ENCODE measurements at regions not wholly inside any gene's neighbourhood (a gene's known extent, or its start where the extent isn't known, plus 50 kb on each side); places are given as distances from the start of the nearest gene placed in this dataset.
"Not testable (repeated sequence)": the region's sequence is repeated elsewhere in the genome, so short reads cannot be mapped to it uniquely, and the experiment has no call there.

DNA sequence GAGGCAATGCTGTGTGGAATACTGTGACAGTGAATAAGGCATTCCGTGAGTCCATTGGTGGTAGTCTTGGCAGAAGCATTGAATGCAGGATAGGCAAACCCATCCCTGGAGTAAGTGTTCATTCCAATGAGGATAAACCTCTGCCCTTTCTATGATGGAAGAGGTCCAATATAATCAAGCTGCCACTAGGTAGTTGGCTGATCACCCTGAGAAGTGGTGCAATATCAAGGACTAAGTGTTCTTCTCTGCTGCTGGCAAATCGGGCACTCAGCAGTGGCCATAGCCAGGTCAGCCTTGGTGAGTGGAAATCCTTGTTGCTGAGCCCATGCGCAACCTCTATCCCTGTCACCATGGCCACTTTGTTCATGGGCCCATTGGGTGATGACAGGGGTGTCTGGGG, 70.1 kb downstream of the FBXO4 start:
- Histone ChIP-seq H3K36me3 (ENCODE audit: control insufficient read depth in 2 of 2, insufficient read depth in 2 of 2, low read length in 1 of 2) (no peaks in the 10 kb centered on the region), H3K27me3 (ENCODE audit: control insufficient read depth in 2 of 2, insufficient read depth in 1 of 2, low read length in 1 of 2) (no peaks in the 10 kb centered on the region), H3K4me3 (ENCODE audit: low read length in 2 of 2) (no peak overlapping the region), H3K9me3 (ENCODE audit: control insufficient read depth in 2 of 2, insufficient read depth in 1 of 2, low read length in 1 of 2) (no peaks in the 10 kb centered on the region), H3K27ac (ENCODE audit: low read depth in 1 of 2, low read length in 1 of 2) (no peak overlapping the region), H3K4me1 (ENCODE audit: control insufficient read depth in 2 of 2, insufficient read depth in 2 of 2, low read length in 2 of 2) (no peaks in the 10 kb centered on the region)
- 96% methylated on average over 3 of the region's 3 CpGs for WGBS
- DNase-seq (ENCODE audit: low read depth in 6 of 9, low spot score in 9 of 9) = no peak

GRCh38 chr5:42001673-42002072, 76.6 kb downstream of the FBXO4 start:
- no peaks in the 10 kb centered on the region for H3K36me3 ChIP-seq (ENCODE audit: control insufficient read depth in 2 of 2, insufficient read depth in 2 of 2, low read length in 1 of 2)
- H3K4me1 ChIP-seq (ENCODE audit: control insufficient read depth in 2 of 2, insufficient read depth in 2 of 2, low read length in 2 of 2) = no peaks in the 10 kb centered on the region
- WGBS = 95% methylated on average over 6 of the region's 6 CpGs
- no peak overlapping the region for H3K4me3 ChIP-seq (ENCODE audit: low read length in 2 of 2)
- H3K9me3 ChIP-seq (ENCODE audit: control insufficient read depth in 2 of 2, insufficient read depth in 1 of 2, low read length in 1 of 2) = no peaks in the 10 kb centered on the region
- H3K27ac ChIP-seq (ENCODE audit: low read depth in 1 of 2, low read length in 1 of 2) = no peak overlapping the region
- H3K27me3 ChIP-seq (ENCODE audit: control insufficient read depth in 2 of 2, insufficient read depth in 1 of 2, low read length in 1 of 2) = no peaks in the 10 kb centered on the region
- no peak for DNase-seq (ENCODE audit: low read depth in 6 of 9, low spot score in 9 of 9)

GRCh38 chr5:42003852-42004251, 78.8 kb downstream of the FBXO4 start:
- not testable (repeated sequence) for H3K27me3 ChIP-seq (ENCODE audit: control insufficient read depth in 2 of 2, insufficient read depth in 1 of 2, low read length in 1 of 2); H3K36me3 ChIP-seq (ENCODE audit: control insufficient read depth in 2 of 2, insufficient read depth in 2 of 2, low read length in 1 of 2); H3K27ac ChIP-seq (ENCODE audit: low read depth in 1 of 2, low read length in 1 of 2); DNase-seq (ENCODE audit: low read depth in 6 of 9, low spot score in 9 of 9); H3K4me1 ChIP-seq (ENCODE audit: control insufficient read depth in 2 of 2, insufficient read depth in 2 of 2, low read length in 2 of 2); H3K4me3 ChIP-seq (ENCODE audit: low read length in 2 of 2); H3K9me3 ChIP-seq (ENCODE audit: control insufficient read depth in 2 of 2, insufficient read depth in 1 of 2, low read length in 1 of 2)
- 98% methylated on average over 4 of the region's 4 CpGs for WGBS

DNA sequence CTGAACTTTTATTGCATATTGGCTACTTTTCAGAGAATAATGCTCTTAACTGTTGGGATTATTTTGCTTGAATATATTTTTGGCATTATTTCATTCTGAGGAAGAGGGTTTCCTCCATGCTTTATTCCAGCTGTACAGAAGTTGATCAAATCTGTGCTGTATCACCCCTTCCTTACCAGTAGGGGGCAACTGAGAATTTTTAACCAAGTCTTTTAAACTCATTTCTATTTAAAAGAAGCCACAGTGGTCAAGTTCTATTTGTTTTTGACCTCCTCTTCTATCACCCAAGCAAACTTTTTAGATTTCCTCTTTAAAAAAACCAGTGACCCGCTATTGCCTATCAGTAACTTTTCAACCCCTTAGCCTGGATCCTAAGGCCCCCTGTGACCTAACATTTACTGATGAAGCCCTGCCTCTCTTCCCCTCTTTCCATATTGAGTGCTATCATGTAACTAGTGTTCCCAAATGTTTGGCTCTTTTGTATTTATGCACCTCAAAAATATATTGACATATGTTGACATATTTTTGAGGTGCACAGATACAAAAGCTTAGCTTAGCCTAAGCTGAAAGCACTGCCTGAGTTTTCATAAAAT, 80.6 kb downstream of the FBXO4 start:
- 13% methylated on average over 1 of the region's 1 CpG for WGBS
- no peaks in the 10 kb centered on the region for H3K9me3 ChIP-seq (ENCODE audit: control insufficient read depth in 2 of 2, insufficient read depth in 1 of 2, low read length in 1 of 2)
- no peak overlapping the region for H3K4me3 ChIP-seq (ENCODE audit: low read length in 2 of 2)
- no peak overlapping the region for H3K27ac ChIP-seq (ENCODE audit: low read depth in 1 of 2, low read length in 1 of 2)
- no peaks in the 10 kb centered on the region for H3K4me1 ChIP-seq (ENCODE audit: control insufficient read depth in 2 of 2, insufficient read depth in 2 of 2, low read length in 2 of 2)
- H3K27me3 ChIP-seq (ENCODE audit: control insufficient read depth in 2 of 2, insufficient read depth in 1 of 2, low read length in 1 of 2) = no peaks in the 10 kb centered on the region
- H3K36me3 ChIP-seq (ENCODE audit: control insufficient read depth in 2 of 2, insufficient read depth in 2 of 2, low read length in 1 of 2) = no peaks in the 10 kb centered on the region
- peak in 1 of 9 donors; percentile 6 for DNase-seq (ENCODE audit: low read depth in 6 of 9, low spot score in 9 of 9)

DNA sequence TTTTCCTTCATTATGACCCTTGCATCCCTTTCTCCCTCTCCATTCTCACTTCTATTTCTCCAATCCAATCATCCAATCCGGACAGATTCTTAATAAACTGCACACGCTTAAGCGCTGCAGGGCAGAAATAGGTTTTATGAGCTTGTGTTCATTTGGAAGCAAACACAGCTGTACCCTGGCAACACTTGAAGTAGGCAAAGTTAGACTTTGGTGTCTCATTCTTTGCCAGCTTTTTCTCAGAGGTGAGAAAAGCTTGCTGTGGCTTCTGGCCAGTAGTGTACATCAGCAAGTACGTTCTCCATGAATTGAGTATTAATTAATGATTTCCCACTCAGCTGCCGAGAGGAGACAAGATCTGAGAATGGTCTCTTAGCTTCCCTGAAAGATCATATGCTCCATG, 88.5 kb downstream of the FBXO4 start:
- DNase-seq (ENCODE audit: low read depth in 6 of 9, low spot score in 9 of 9) = no peak
- Histone ChIP-seq H3K36me3 (ENCODE audit: control insufficient read depth in 2 of 2, insufficient read depth in 2 of 2, low read length in 1 of 2) (no peaks in the 10 kb centered on the region), H3K4me1 (ENCODE audit: control insufficient read depth in 2 of 2, insufficient read depth in 2 of 2, low read length in 2 of 2) (no peaks in the 10 kb centered on the region), H3K27ac (ENCODE audit: low read depth in 1 of 2, low read length in 1 of 2) (no peak overlapping the region), H3K4me3 (ENCODE audit: low read length in 2 of 2) (no peak overlapping the region), H3K9me3 (ENCODE audit: control insufficient read depth in 2 of 2, insufficient read depth in 1 of 2, low read length in 1 of 2) (no peaks in the 10 kb centered on the region), H3K27me3 (ENCODE audit: control insufficient read depth in 2 of 2, insufficient read depth in 1 of 2, low read length in 1 of 2) (no peaks in the 10 kb centered on the region)
- WGBS = 93% methylated on average over 5 of the region's 5 CpGs

DNA sequence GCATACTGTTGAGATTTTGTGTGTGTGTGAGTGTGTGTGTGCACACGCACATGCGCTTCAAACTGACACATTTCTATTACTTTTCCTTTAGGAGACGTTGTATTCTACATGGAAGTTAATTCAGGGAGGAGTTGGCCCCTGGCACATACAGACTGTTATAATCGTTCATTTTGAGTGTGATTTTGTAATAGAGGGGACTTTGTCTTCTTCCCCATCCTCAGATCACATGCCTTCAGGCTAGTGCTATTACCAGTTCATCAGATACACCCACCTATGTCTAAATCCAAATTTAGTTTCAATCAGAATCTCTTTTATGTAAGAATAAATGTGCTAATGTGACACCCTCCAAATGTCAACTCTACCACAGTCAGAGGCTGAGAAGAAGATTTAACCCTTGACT, 90.2 kb downstream of the FBXO4 start:
- Histone ChIP-seq H3K27me3 (ENCODE audit: control insufficient read depth in 2 of 2, insufficient read depth in 1 of 2, low read length in 1 of 2) (no peaks in the 10 kb centered on the region), H3K27ac (ENCODE audit: low read depth in 1 of 2, low read length in 1 of 2) (no peak overlapping the region), H3K4me3 (ENCODE audit: low read length in 2 of 2) (no peak overlapping the region), H3K36me3 (ENCODE audit: control insufficient read depth in 2 of 2, insufficient read depth in 2 of 2, low read length in 1 of 2) (no peaks in the 10 kb centered on the region), H3K9me3 (ENCODE audit: control insufficient read depth in 2 of 2, insufficient read depth in 1 of 2, low read length in 1 of 2) (no peaks in the 10 kb centered on the region), H3K4me1 (ENCODE audit: control insufficient read depth in 2 of 2, insufficient read depth in 2 of 2, low read length in 2 of 2) (no peaks in the 10 kb centered on the region)
- DNase-seq (ENCODE audit: low read depth in 6 of 9, low spot score in 9 of 9) = no peak
- WGBS = 92% methylated on average over 4 of the region's 4 CpGs

DNA sequence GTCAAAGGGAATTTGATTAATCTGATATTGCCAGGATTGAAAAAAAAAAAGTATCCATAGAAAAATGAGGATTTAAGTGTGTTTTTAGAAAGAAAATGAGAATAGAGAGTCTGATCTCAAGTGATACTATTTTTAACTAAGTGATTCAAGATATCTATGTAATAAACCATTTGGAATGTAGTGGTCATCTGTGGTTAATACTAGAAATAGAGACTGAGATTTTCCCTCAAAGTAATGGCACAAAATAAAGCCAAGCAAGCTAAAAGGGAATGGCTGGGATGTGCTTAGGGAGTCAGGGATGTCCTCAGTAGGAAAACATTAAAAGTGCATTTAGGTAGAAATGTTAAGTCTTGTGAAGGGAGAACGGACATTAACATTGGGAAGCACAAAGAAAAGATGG, 90.6 kb downstream of the FBXO4 start:
- Histone ChIP-seq H3K27ac (ENCODE audit: low read depth in 1 of 2, low read length in 1 of 2) (no peak overlapping the region), H3K27me3 (ENCODE audit: control insufficient read depth in 2 of 2, insufficient read depth in 1 of 2, low read length in 1 of 2) (no peaks in the 10 kb centered on the region), H3K4me1 (ENCODE audit: control insufficient read depth in 2 of 2, insufficient read depth in 2 of 2, low read length in 2 of 2) (no peaks in the 10 kb centered on the region), H3K36me3 (ENCODE audit: control insufficient read depth in 2 of 2, insufficient read depth in 2 of 2, low read length in 1 of 2) (no peaks in the 10 kb centered on the region), H3K4me3 (ENCODE audit: low read length in 2 of 2) (no peak overlapping the region), H3K9me3 (ENCODE audit: control insufficient read depth in 2 of 2, insufficient read depth in 1 of 2, low read length in 1 of 2) (no peaks in the 10 kb centered on the region)
- WGBS = 90% methylated on average over 1 of the region's 1 CpG
- DNase-seq (ENCODE audit: low read depth in 6 of 9, low spot score in 9 of 9) = no peak

DNA sequence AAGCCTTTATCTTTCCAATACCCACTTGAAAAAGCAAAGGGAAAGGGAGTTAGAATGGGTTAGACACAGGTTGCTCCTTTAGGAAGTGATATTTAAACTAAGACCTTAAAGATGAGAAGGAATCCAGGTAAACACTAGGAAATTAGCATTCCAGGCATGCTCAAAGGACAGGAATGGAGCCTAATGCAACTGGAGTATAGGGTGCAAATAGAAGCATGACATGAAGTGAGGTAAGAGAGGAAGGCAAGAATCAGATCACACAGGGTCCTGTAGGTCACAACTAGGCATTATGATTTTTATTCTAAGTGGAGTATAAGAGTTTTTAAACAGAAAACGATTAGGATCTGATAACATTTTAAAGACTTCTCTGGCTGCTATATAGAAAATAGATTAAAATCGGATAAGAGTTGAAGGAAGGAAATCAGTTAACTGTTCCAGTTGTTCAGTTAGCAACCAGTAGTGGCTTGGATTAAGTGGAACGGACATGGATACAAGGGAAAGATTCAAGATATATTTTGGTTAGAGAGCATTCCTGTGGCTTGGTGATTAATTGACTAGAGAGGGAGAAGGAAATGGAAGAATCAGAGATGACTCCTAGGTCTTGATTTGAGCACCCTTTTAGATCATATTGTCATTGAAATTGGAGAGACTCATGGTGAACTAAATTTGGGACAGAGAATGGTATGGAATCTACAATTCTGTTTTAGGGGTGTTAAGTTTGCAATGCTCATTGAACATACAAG, 95.9 kb downstream of the FBXO4 start:
- Histone ChIP-seq H3K4me1 (ENCODE audit: control insufficient read depth in 2 of 2, insufficient read depth in 2 of 2, low read length in 2 of 2) (no peaks in the 10 kb centered on the region), H3K27me3 (ENCODE audit: control insufficient read depth in 2 of 2, insufficient read depth in 1 of 2, low read length in 1 of 2) (no peaks in the 10 kb centered on the region), H3K27ac (ENCODE audit: low read depth in 1 of 2, low read length in 1 of 2) (no peak overlapping the region), H3K9me3 (ENCODE audit: control insufficient read depth in 2 of 2, insufficient read depth in 1 of 2, low read length in 1 of 2) (no peaks in the 10 kb centered on the region), H3K36me3 (ENCODE audit: control insufficient read depth in 2 of 2, insufficient read depth in 2 of 2, low read length in 1 of 2) (no peaks in the 10 kb centered on the region), H3K4me3 (ENCODE audit: low read length in 2 of 2) (no peak overlapping the region)
- WGBS = 81% methylated on average over 3 of the region's 3 CpGs
- no peak for DNase-seq (ENCODE audit: low read depth in 6 of 9, low spot score in 9 of 9)

DNA sequence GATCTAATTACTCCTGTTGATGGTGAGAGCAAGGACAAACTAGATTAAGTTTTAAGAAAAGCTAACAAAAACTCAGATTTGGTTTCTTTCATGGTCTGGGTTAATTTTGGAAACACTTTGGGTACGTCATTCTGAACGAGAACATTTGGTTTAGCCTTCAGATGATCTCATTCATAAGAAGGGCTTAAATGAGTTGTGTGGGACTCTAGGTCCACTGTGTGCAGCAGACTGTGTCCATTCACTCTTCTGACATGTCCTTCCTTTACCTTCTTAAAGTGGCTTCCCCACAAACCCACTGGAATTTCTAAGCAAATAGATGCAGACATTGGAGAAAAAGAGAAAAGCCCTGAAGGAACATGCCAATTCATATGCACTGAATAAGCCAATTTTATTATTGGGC, 96.8 kb downstream of the FBXO4 start:
- DNase-seq (ENCODE audit: low read depth in 6 of 9, low spot score in 9 of 9) = no peak
- H3K27me3 ChIP-seq (ENCODE audit: control insufficient read depth in 2 of 2, insufficient read depth in 1 of 2, low read length in 1 of 2) = no peaks in the 10 kb centered on the region
- 87% methylated on average over 2 of the region's 2 CpGs for WGBS
- H3K4me3 ChIP-seq (ENCODE audit: low read length in 2 of 2) = no peak overlapping the region
- H3K9me3 ChIP-seq (ENCODE audit: control insufficient read depth in 2 of 2, insufficient read depth in 1 of 2, low read length in 1 of 2) = no peaks in the 10 kb centered on the region
- no peak overlapping the region for H3K27ac ChIP-seq (ENCODE audit: low read depth in 1 of 2, low read length in 1 of 2)
- H3K36me3 ChIP-seq (ENCODE audit: control insufficient read depth in 2 of 2, insufficient read depth in 2 of 2, low read length in 1 of 2) = no peaks in the 10 kb centered on the region
- no peaks in the 10 kb centered on the region for H3K4me1 ChIP-seq (ENCODE audit: control insufficient read depth in 2 of 2, insufficient read depth in 2 of 2, low read length in 2 of 2)
